B cell (primary cell): ENCODE measurements at regions not wholly inside any gene's neighbourhood (a gene's known extent, or its start where the extent isn't known, plus 50 kb on each side); places are given as distances from the start of the nearest gene placed in this dataset.

Source experiments
- ATAC-seq: fragments of 200-7000 bp; cut with Tn5 transposase; one replicate; pipeline ENCODE4 v1.10.0; 2021; ENCODE audit warnings: low read depth, mild to moderate bottlenecking, moderate number of reproducible peaks, moderate library complexity
- CTCF ChIA-PET: fragments of 350-600 bp; sonication (Branson Sonifier 250); formaldehyde crosslinking; loops from one replicate; lab custom pipeline; 2021; ENCODE audit warnings: antibody characterized with exemption, inconsistent platforms; lab: Charles Lee
- POLR2A ChIA-PET: fragments of 350-600 bp; sonication (Branson Sonifier 250); formaldehyde crosslinking; loops from one replicate; lab custom pipeline; 2021; ENCODE audit warnings: antibody characterized with exemption; lab: Charles Lee
- DNase-seq: peaks from one replicate; pipeline ENCODE4 v3.0.0; 2013
- H2AFZ ChIP-seq: 2 replicates; pipeline ENCODE4 v1.6.1; 2012; ENCODE audit warnings: mild to moderate bottlenecking, low read depth, low read length; ENCODE audit not compliant: insufficient read depth, poor library complexity, severe bottlenecking
- H3K27ac ChIP-seq, 2 donors: 1 replicate in 1 of 2; 2 replicates in 1 of 2; pipeline ENCODE4 v1.5.1; 2012 to 2013; ENCODE audit warnings: low read length in 2 of 2, mild to moderate bottlenecking in 2 of 2, moderate library complexity in 1 of 2
- H3K27me3 ChIP-seq, 4 experiments: fragments of 200-600 bp in 1 of 4; sonication (generic) in 1 of 4; replicated peaks in 1 of 4; 1 replicate in 2 of 4; 2 replicates in 2 of 4; pipeline versions ENCODE4 v1.6.1 to v1.7.0; 2013 to 2016; ENCODE audit warnings: low read length in 3 of 4, mild to moderate bottlenecking in 2 of 4, mixed read lengths in 1 of 4, moderate library complexity in 1 of 4; ENCODE audit not compliant: insufficient read depth in 4 of 4, control insufficient read depth in 3 of 4; ENCODE audit errors: control extremely low read depth in 1 of 4
- H3K36me3 ChIP-seq, 2 experiments: replicated peaks in 1 of 2; 1 replicate in 1 of 2; 2 replicates in 1 of 2; pipeline versions ENCODE4 v1.6.1 to v1.7.1; 2013; ENCODE audit warnings: low read length in 1 of 2; ENCODE audit not compliant: insufficient read depth in 2 of 2, control insufficient read depth in 1 of 2; ENCODE audit errors: control extremely low read depth in 1 of 2, extremely low read depth in 1 of 2
- H3K4me1 ChIP-seq, 2 donors: fragments of 200-600 bp in 1 of 2; sonication (generic) in 1 of 2; 1 replicate in 1 of 2; 2 replicates in 1 of 2; pipeline versions ENCODE4 v1.5.1 to v1.6.1; 2013 to 2017; ENCODE audit warnings: low read length in 2 of 2; ENCODE audit not compliant: control insufficient read depth in 2 of 2, insufficient read depth in 2 of 2
- H3K4me2 ChIP-seq: replicated peaks from 2 replicates; pipeline ENCODE3; 2012; ENCODE audit warnings: mild to moderate bottlenecking, low read depth, low read length; ENCODE audit not compliant: poor library complexity, severe bottlenecking
- H3K4me3 ChIP-seq, 5 experiments: fragments of 200-600 bp in 1 of 5; sonication (generic) in 1 of 5; 1 replicate in 3 of 5; 2 replicates in 2 of 5; pipeline versions ENCODE4 v1.5.1 to v1.7.0; 2011 to 2016; ENCODE audit warnings: low read length in 4 of 5, mild to moderate bottlenecking in 4 of 5, low read depth in 2 of 5, control low read depth in 1 of 5, moderate library complexity in 1 of 5; ENCODE audit not compliant: insufficient read depth in 1 of 5; ENCODE audit errors: control extremely low read depth in 1 of 5, extremely low read depth in 1 of 5
- H3K79me2 ChIP-seq: fragments of 200-600 bp; sonication (generic); one replicate; pipeline ENCODE4 v1.6.0; 2016; ENCODE audit warnings: low read length; ENCODE audit not compliant: control insufficient read depth, insufficient read depth
- H3K9ac ChIP-seq: fragments of 200-600 bp; sonication (generic); 2 replicates; pipeline ENCODE4 v1.6.1; 2017; ENCODE audit warnings: mild to moderate bottlenecking, low read length, moderate library complexity
- H3K9me3 ChIP-seq, 3 donors: one replicate each; pipeline versions ENCODE4 v1.6.1 to v1.7.1; 2013; ENCODE audit warnings: low read length in 2 of 3; ENCODE audit not compliant: control insufficient read depth in 2 of 3, insufficient read depth in 1 of 3; ENCODE audit errors: control extremely low read depth in 1 of 3
- H4K20me1 ChIP-seq: 2 replicates; pipeline ENCODE4 v1.6.0; 2012; ENCODE audit warnings: mild to moderate bottlenecking, low read length; ENCODE audit not compliant: insufficient read depth, control insufficient read depth, poor library complexity, severe bottlenecking
- H3K27ac Mint-ChIP-seq: one replicate; pipeline ENCODE4 v1.8.0; 2021; ENCODE audit warnings: mixed read lengths
- H3K27me3 Mint-ChIP-seq: one replicate; pipeline ENCODE4 v1.8.0; 2021; ENCODE audit warnings: mixed read lengths
- H3K4me1 Mint-ChIP-seq: one replicate; pipeline ENCODE4 v1.8.0; 2021; ENCODE audit warnings: mixed read lengths
- H3K4me3 Mint-ChIP-seq: one replicate; pipeline ENCODE4 v1.8.0; 2021; ENCODE audit warnings: mixed read lengths
- H3K9me3 Mint-ChIP-seq: one replicate; pipeline ENCODE4 v1.8.0; 2022; ENCODE audit warnings: mixed read lengths; ENCODE audit not compliant: insufficient read depth
- EZH2 ChIP-seq: IDR thresholded peaks from 2 replicates; pipeline ENCODE4 v1.6.1; 2012; ENCODE audit warnings: borderline replicate concordance, low read depth, mild to moderate bottlenecking, moderate library complexity, low read length; ENCODE audit not compliant: insufficient read depth, poor library complexity, severe bottlenecking
- WGBS: methylation state at CpG from one replicate; pipeline ENCODE4 v1.1.5; 2013; ENCODE audit warnings: missing lambda C conversion rate; ENCODE audit not compliant: insufficient coverage; 5-methylcytosine and 5-hydroxymethylcytosine counted together
- intact Hi-C: fragments of 100-400 bp; cut with micrococcal nuclease; formaldehyde crosslinking; loops from one replicate; pipeline ENCODE4 v1.10.0; 2022
- TF ChIP-seq, protein P1 (sequence below): fragments of 200-600 bp; IDR thresholded peaks from one replicate; pipeline ENCODE4 v1.8.0; 2022; ENCODE audit warnings: antibody characterized with exemption, mild to moderate bottlenecking

DNA sequence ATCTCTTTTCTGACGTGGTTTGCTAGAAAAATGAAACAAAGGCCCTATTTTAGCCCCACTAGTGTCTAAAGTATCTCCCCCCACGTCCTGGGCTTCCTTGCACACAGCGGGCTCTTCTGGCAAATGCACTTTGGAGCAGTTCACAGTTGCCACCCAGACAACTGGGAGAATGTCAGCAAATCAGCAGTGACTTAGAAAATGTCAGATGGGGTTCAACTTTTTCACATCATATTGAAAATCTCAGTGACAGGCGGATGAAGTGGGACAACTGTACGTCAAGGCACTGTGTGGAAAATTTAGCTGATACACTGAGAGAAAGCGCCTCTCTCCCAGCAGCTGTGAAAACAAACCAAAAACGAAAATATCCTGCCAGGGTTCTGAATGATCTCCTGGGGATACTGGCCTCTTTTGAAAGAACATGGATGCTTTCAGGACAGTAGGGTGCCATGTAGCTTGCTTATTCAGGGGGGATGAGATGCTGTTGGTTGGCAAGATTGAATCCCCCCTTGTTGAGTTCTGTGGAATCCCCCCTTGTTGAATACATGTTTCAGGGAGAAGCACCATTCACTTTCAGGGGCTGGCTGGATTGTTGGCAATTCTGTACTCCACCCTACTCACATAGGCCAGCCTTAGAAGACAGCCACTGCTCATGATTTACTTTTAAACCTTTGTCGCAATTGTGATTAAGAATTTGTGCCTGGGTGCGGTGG lies 372.8 kb upstream of the CELF2 start:
- H3K4me1 ChIP-seq, result no peaks in the 10 kb centered on the region
- Mint-ChIP-seq H3K9me3 (no peaks in the 10 kb centered on the region), H3K27me3 (peaks cover 14% of the 10 kb centered on the region), H3K4me3 (no peak overlapping the region), H3K27ac (no peak overlapping the region), H3K4me1 (no peaks in the 10 kb centered on the region)
- no peaks in the 10 kb centered on the region for H3K9me3 ChIP-seq
- ATAC-seq (no peak), DNase-seq (no peak)
- no peak overlapping the region for H3K27ac ChIP-seq
- H3K79me2 ChIP-seq, result no peaks in the 10 kb centered on the region
- H3K27me3 ChIP-seq, result peaks cover 0 to 3% (median 0%) of the 10 kb centered on the region in 4 experiments
- no peaks in the 10 kb centered on the region for H3K36me3 ChIP-seq
- H3K4me2 ChIP-seq, result no peak overlapping the region
- ChIA-PET CTCF (interaction anchor here (1.0 kb wide), 1 partner anchor 14 kb away, joined by 3 read pairs; no protein-coding TSS in a partner anchor), POLR2A (no interaction called here)
- intact Hi-C loops, result no loop called here
- no peak overlapping the region for H3K4me3 ChIP-seq
- no peaks in the 10 kb centered on the region for H4K20me1 ChIP-seq
- TF ChIP-seq, protein P1, sequence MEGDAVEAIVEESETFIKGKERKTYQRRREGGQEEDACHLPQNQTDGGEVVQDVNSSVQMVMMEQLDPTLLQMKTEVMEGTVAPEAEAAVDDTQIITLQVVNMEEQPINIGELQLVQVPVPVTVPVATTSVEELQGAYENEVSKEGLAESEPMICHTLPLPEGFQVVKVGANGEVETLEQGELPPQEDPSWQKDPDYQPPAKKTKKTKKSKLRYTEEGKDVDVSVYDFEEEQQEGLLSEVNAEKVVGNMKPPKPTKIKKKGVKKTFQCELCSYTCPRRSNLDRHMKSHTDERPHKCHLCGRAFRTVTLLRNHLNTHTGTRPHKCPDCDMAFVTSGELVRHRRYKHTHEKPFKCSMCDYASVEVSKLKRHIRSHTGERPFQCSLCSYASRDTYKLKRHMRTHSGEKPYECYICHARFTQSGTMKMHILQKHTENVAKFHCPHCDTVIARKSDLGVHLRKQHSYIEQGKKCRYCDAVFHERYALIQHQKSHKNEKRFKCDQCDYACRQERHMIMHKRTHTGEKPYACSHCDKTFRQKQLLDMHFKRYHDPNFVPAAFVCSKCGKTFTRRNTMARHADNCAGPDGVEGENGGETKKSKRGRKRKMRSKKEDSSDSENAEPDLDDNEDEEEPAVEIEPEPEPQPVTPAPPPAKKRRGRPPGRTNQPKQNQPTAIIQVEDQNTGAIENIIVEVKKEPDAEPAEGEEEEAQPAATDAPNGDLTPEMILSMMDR, result no peak
- TF ChIP-seq EZH2, result no peak
- no peak overlapping the region for H3K9ac ChIP-seq
- 91% methylated on average over 7 of the region's 9 CpGs for WGBS
- H2AFZ ChIP-seq, result no peak overlapping the region

DNA sequence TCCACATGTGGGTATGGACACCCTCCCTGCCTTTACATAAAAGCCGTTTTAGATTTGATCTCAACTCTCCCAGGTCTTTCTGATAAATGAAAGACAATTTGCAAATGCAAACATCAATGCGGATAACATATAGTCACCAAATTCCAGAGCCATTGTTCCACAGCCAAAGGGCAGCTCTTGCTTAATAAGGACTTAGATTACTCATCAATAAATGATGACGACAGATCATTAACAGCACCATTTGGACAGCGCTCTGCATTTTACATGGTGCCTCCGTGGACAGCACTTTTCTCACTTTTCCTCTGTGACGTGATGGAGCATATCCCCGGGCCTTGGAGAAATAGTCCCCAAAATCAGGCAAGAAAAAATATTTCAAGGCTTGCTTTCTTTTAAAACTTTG lies 370.3 kb upstream of the CELF2 start:
- ChIA-PET CTCF (no interaction called here), POLR2A (no interaction called here)
- intact Hi-C loops, result no loop called here
- TF ChIP-seq EZH2, result no peak
- TF ChIP-seq, protein P1, result no peak
- Histone ChIP-seq H3K4me2 (no peak overlapping the region), H3K27ac (no peak overlapping the region), H3K9ac (no peak overlapping the region), H3K4me3 (no peak overlapping the region), H2AFZ (no peak overlapping the region), H3K27me3 (peaks cover 0 to 3% (median 0%) of the 10 kb centered on the region in 4 experiments), H3K79me2 (no peaks in the 10 kb centered on the region), H4K20me1 (no peaks in the 10 kb centered on the region), H3K4me1 (no peaks in the 10 kb centered on the region), H3K9me3 (no peaks in the 10 kb centered on the region), H3K36me3 (no peaks in the 10 kb centered on the region)
- 80% methylated on average over 3 of the region's 7 CpGs for WGBS
- ATAC-seq (no peak), DNase-seq (no peak)
- no peaks in the 10 kb centered on the region for H3K9me3 Mint-ChIP-seq
- peaks cover 7% of the 10 kb centered on the region for H3K27me3 Mint-ChIP-seq
- H3K4me3 Mint-ChIP-seq, result no peak overlapping the region
- H3K27ac Mint-ChIP-seq, result no peak overlapping the region
- no peaks in the 10 kb centered on the region for H3K4me1 Mint-ChIP-seq
